ENCODE measurements at regions not wholly inside any gene's neighbourhood (a gene's known extent, or its start where the extent isn't known, plus 50 kb on each side); places are given as distances from the start of the nearest gene placed in this dataset.

- TF ChIP-seq POLR2A (IDR thresholded peaks at IDR 0.05) (no peak), CTCF (IDR thresholded peaks at IDR 0.05) (no peak)
Observed at GRCh38 chr10:109664554-109664953, 258.8 kb downstream of the XPNPEP1 start.

Measured in testis (tissue), 2 donors.